ENCODE measurements at regions not wholly inside any gene's neighbourhood (a gene's known extent, or its start where the extent isn't known, plus 50 kb on each side); places are given as distances from the start of the nearest gene placed in this dataset.

DNA sequence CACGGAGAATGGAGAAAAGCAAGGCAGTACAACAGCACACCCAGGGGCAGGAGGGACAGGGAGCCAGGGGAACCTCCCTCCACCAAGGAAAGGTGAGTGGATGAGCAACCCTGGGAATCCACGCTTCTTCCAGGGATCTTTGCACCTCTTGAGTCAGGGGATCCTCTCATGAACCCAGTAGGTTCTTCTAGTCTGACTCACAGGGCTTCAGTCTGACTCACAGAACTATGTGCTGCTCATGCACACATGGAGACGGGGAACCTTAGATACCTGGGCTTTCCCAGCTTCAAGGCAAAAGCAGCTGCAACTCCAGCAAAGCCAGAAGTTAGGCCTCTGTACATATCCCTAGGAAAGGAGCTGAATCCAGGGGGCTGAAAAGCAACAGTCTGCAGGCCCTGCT, 1021.4 kb upstream of the TENM4 start:
- no peak for TF ChIP-seq CTCF (IDR thresholded peaks at IDR 0.05)
- TF ChIP-seq POLR2A (IDR thresholded peaks at IDR 0.05), result no peak
